NCI-H1694 treated with DMSO at 0.1 percent for 48 hours (cell line): ENCODE measurements at regions not wholly inside any gene's neighbourhood (a gene's known extent, or its start where the extent isn't known, plus 50 kb on each side); places are given as distances from the start of the nearest gene placed in this dataset.
A peak's percentile ranks its signal among the peaks of the same experiment; 100 is the strongest.
"Not testable (repeated sequence)": the region's sequence is repeated elsewhere in the genome, so short reads cannot be mapped to it uniquely, and the experiment has no call there.

Experiments used
- DNase-seq: peaks from one replicate; lab custom pipeline; 2025; lab: John Stamatoyannopoulos, UW

DNA sequence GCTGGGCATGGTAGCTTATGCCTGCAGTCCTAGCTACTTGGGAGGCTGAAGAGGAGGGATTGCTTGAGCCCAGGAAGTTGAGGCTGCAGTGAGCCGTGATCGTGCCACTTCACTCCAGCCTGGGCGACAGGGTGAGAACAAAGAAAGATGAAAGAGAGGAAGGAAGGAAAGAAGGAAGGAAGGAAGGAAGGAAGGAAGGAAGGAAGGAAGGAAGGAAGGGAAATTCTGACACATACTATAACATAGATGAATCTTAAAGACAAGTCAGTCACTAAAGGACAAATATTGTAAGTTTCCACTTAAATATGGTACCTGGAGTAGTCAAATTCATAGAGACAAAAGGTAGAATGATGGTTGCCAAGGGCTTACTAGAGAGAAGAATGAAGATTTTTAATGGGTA, 108.0 kb upstream of the CACHD1 start:
- DNase-seq = no peak

DNA sequence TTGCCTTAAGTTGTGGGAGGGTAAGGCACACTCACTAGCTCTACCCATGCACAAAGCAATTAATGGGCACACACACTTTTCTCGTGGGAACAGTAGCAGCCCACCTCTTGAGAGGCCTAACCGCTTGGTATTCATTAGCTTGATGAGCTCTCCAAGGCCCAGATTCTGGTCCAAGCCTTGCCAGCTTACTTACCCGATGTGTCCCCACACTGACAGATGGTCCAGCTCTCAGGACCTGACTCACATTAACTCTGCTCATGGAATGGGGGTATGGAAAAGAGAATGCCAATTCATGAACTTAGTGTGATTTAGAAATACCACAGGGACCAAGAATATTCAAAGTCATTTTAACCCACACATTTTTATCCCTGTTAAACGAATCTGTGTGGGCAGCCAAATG, 106.8 kb upstream of the CACHD1 start:
- peak; percentile 31 for DNase-seq

GRCh38 chr1:64363616-64364015, 106.3 kb upstream of the CACHD1 start:
- no peak for DNase-seq

DNA sequence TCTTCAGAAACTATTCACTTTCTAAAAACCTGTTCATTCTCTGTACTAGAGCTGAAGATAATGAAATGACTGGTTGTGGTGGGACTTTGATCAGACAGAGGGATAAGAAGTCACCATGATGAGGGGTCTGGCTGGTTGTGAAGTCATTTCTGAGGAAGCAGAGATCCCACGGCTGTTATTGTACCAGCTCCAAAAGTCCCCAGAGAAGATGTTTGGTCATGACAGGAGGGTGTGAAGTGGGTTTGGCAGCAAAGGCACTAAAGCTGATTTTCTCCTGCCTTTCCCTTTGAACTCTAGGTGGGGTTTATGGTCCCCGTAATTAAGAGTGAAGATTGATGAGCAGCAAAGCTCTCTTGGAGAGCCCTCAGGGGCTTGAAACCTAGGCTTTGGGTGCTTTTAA, 103.1 kb upstream of the CACHD1 start:
- DNase-seq = no peak

GRCh38 chr1:64368344-64368743, 101.6 kb upstream of the CACHD1 start:
- DNase-seq = no peak

DNA sequence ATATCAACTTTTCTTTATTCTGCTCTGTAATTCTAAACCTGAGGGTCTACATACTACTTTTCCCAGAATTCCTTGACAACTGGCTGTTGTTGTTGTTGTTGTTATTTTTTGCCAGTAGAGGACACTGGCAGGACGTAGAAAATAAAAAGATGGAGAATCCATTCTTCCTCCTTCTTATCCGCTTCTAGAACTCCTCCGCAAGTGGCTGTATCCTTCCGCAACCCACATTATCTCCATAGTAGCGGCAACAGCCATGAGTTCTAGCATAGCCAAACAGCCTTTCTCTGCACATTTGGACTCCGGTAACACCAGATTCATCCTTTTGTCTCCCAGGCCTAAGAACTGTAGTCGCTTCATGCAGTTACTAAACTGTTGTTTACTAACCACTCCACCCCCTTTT, 91.1 kb upstream of the CACHD1 start:
- DNase-seq = no peak

- no peak for DNase-seq
These were observed 82.3 kb upstream of the CACHD1 start for GRCh38 chr1:64387389-64388285.

DNA sequence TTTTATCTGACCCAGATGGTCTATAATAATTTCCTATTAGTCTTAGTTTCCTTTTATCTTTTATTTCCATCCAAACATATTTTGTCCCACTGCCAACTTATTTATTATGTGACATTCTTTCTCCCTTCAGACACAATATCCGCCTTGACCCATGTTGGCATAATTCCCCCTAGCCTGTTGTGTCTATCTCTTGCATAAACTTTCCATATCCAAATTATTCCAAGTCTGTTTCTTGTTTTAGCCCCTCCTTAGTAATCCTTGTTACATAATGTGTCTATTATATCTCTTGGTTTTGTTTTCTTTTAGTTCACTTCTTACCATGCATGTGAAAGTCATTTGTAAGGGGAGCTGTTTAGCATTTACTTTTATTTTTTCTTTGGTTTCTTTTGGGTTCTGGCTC, 81.6 kb upstream of the CACHD1 start:
- no peak for DNase-seq

DNA sequence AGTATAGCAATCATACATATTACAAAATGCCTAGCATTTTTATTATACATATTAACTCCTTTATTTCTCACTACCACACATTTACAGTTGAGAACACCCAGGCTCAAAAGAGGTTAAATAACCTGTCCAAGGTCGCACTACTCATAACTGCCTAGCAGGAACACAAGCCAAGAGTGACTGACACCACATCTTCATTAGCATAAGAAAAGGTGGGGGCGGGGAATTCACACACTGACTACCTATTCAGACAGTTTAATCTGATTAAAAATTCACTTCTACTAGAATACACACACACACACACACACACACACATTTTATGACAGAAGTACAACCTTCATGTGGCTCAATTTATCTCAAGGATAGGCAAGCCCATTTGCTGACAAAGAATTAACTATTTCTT, 77.8 kb upstream of the CACHD1 start:
- no peak for DNase-seq

GRCh38 chr1:64393790-64394189, 76.1 kb upstream of the CACHD1 start:
- DNase-seq = no peak

GRCh38 chr1:64396817-64397216, 73.1 kb upstream of the CACHD1 start:
- no peak for DNase-seq

- no peak for DNase-seq
These were observed 72.4 kb upstream of the CACHD1 start for GRCh38 chr1:64397541-64397940.

DNA sequence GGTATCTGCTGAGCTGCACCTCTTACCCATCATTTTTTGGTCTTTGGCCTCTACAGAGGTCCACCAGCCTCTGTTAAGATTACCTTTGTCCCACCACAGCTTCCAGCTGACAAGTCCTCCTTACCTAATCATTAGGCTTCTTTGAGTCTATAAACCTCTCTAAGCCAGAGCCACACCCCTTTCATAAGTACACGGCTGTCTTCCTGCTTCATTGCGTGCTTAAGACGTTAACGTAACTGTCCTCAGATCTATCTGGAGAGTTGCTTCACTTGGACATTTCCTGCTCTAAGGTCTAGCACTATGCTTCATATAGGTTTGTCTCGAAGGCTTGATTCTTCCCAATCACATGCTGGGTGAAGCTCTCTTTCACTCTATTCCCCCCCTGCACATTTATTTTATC, 71.0 kb upstream of the CACHD1 start:
- no peak for DNase-seq

GRCh38 chr1:64401285-64401684, 68.6 kb upstream of the CACHD1 start:
- DNase-seq = no peak

DNA sequence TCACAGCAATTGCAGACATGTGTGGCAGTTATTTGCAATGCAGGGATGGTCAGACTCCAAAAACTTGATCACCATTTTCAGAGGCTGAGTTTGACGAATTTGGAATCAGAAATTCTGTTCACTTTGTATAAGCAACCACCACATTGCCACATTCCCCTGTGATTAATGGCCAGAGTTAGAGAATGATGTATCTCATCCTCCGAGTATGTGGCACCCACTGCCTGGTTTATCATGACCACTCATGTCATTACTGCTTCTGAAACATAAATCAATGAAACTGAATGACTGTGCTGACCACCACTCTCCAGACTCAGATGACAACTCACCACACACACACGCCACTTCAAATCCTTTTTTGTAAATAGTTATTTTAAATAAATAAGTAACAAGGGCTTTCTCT, 66.6 kb upstream of the CACHD1 start:
- DNase-seq = no peak

DNA sequence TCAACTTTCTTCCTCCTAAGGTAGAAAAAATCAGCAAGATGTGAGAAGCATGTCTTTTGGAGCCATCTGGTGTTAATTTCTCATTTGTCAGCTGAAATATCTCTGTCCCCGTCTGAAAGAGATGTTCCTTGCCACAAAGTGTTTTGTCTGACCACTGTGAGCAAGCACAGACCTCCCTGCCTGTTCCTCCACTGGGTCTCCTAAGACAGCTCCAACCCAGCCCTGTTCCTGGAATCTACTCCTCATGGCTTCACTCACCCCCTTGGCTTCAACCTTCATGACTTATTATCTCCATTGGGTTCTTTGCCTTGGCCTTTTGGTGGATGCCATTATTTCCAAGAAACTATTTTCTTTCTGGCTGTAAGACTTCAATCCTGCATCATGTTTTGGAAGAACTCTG, 65.7 kb upstream of the CACHD1 start:
- DNase-seq = no peak

GRCh38 chr1:64405833-64406232, 64.1 kb upstream of the CACHD1 start:
- no peak for DNase-seq

DNA sequence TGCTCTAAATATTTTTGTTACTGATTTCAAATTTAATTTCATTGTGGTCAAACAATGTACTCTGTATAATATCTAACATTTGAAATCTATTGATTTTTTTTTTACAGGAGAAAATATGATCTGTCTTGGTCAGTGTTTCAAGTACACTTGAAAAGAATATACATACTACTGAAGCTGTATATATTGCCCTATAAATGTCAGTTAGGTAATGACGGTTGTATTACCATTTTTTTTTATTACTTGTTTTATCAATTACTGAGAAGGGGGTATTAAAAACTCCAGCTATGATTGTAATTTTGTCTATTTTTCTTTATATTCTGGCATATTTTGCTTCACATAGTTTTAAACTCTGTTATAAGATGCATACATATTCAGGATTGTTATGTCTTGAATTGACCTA, 59.7 kb upstream of the CACHD1 start:
- DNase-seq = no peak

- DNase-seq = not testable (repeated sequence)
These were observed 54.9 kb upstream of the CACHD1 start for GRCh38 chr1:64414855-64415546.

DNA sequence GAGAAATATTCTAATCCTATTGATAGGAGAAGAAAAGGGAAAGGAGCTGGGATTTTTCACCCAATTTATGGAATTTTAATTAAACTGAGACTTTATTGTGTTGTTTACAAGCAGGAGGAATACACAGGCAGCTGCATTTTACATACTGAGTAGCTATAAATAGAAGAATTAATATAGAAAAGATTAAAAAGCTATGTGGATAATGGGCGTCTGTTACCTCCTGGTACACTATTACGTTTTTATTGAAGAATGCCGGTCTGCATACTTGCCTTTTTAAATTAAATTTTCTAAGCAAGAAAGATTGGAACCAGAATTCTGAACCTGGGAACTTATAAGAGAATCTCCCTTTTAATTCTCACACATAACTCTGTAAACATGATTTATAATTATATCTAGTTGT, 52.1 kb upstream of the CACHD1 start:
- no peak for DNase-seq
